Choroid plexus epithelial cell (primary cell): ENCODE measurements at regions not wholly inside any gene's neighbourhood (a gene's known extent, or its start where the extent isn't known, plus 50 kb on each side); places are given as distances from the start of the nearest gene placed in this dataset.
A peak's percentile ranks its signal among the peaks of the same experiment; 100 is the strongest.

Experiments used
- DNase-seq: peaks from one replicate; pipeline ENCODE4 v3.0.0-alpha.2; 2010; ENCODE audit warnings: low read depth
- H3K4me3 ChIP-seq: 2 replicates; pipeline ENCODE4 v1.5.1; 2011; ENCODE audit warnings: low read depth, mild to moderate bottlenecking, control low read depth, low read length, moderate library complexity
- CTCF ChIP-seq: conservative IDR thresholded peaks from 2 replicates; pipeline ENCODE4 v1.5.1; 2011; ENCODE audit warnings: low read depth, mild to moderate bottlenecking, control low read depth, inconsistent platforms, low read length, moderate library complexity

- no peak overlapping the region for H3K4me3 ChIP-seq
- peak; percentile 1 for DNase-seq
- no peak for TF ChIP-seq CTCF
Measured at GRCh38 chr5:175025077-175025476, 300.7 kb downstream of the MSX2 start.

GRCh38 chr5:175021841-175022625, 297.7 kb downstream of the MSX2 start:
- DNase-seq: no peak
- no peak for TF ChIP-seq CTCF
- no peak overlapping the region for H3K4me3 ChIP-seq

GRCh38 chr5:175021321-175021720, 296.9 kb downstream of the MSX2 start:
- no peak for TF ChIP-seq CTCF
- no peak for DNase-seq
- no peak overlapping the region for H3K4me3 ChIP-seq

- no peak overlapping the region for H3K4me3 ChIP-seq
- no peak for DNase-seq
- TF ChIP-seq CTCF: no peak
Measured at GRCh38 chr5:175015028-175015685, 290.8 kb downstream of the MSX2 start.

- no peak for DNase-seq
- no peak overlapping the region for H3K4me3 ChIP-seq
- TF ChIP-seq CTCF: no peak
Measured at GRCh38 chr5:175013251-175013650, 288.9 kb downstream of the MSX2 start.

- no peak for DNase-seq
- H3K4me3 ChIP-seq: no peak overlapping the region
- no peak for TF ChIP-seq CTCF
Measured at GRCh38 chr5:175012267-175012666, 287.9 kb downstream of the MSX2 start.

GRCh38 chr5:175003531-175003930, 279.1 kb downstream of the MSX2 start:
- no peak for TF ChIP-seq CTCF
- DNase-seq: no peak
- no peak overlapping the region for H3K4me3 ChIP-seq
